ENCODE measurements at regions not wholly inside any gene's neighbourhood (a gene's known extent, or its start where the extent isn't known, plus 50 kb on each side); places are given as distances from the start of the nearest gene placed in this dataset.

- Histone ChIP-seq H2AFZ (ENCODE audit: insufficient read depth, low read depth, low read length, poor library complexity, severe bottlenecking) (no peak overlapping the region), H3K4me1 (ENCODE audit: control insufficient read depth in 1 of 2, insufficient read depth in 2 of 2, low read length in 2 of 2) (no peaks in the 10 kb centered on the region), H3K36me3 (replicated peaks in 1 of 2; ENCODE audit: control insufficient read depth in 1 of 2, insufficient read depth in 2 of 2, low read length in 2 of 2) (no peaks in the 10 kb centered on the region), H3K9me3 (replicated peaks in 1 of 2; ENCODE audit: control insufficient read depth in 1 of 2, insufficient read depth in 1 of 2, low read length in 2 of 2) (no peaks in the 10 kb centered on the region), H3K27ac (ENCODE audit: low read depth in 1 of 2, low read length in 2 of 2) (no peak overlapping the region), H4K20me1 (ENCODE audit: insufficient read depth, low read length) (no peaks in the 10 kb centered on the region), H3K27me3 (ENCODE audit: control insufficient read depth in 2 of 2, insufficient read depth in 2 of 2, low read length in 2 of 2) (no peaks in the 10 kb centered on the region), H3K4me2 (replicated peaks; ENCODE audit: extremely low read depth, low read length, poor library complexity, severe bottlenecking) (no peak overlapping the region), H3K9ac (ENCODE audit: insufficient read depth, low read length, poor library complexity, severe bottlenecking) (no peak overlapping the region), H3K4me3 (replicated peaks in 1 of 3; ENCODE audit: low read depth in 2 of 3, low read length in 3 of 3) (no peak overlapping the region), H3K79me2 (ENCODE audit: insufficient read depth, low read length) (no peaks in the 10 kb centered on the region)
- H3K27me3 Mint-ChIP-seq (ENCODE audit: low read depth in 3 of 3): peaks cover 8 to 9% (median 9%) of the 10 kb centered on the region in 3 donors
- WGBS (ENCODE audit: insufficient coverage): 92% methylated on average over 7 of the region's 9 CpGs
- H3K4me1 Mint-ChIP-seq: no peaks in the 10 kb centered on the region
- no peak overlapping the region for H3K4me3 Mint-ChIP-seq
- H3K27ac Mint-ChIP-seq: peak overlapping the region in 1 of 7 donors; percentile 15
- intact Hi-C loops (cut with micrococcal nuclease): no loop called here
- no peaks in the 10 kb centered on the region for H3K36me3 Mint-ChIP-seq
- DNase-seq: no peak
- TF ChIP-seq CTCF (IDR thresholded peaks at IDR 0.05): no peak
- H3K9me3 Mint-ChIP-seq: peaks cover 0 to 2% (median 0%) of the 10 kb centered on the region in 7 donors
Observed at GRCh38 chr20:48246061-48246790, 460.9 kb upstream of the SULF2 start.

GRCh38 chr20:48242623-48243022, 457.3 kb upstream of the SULF2 start:
- no peak overlapping the region for H3K27ac ChIP-seq (ENCODE audit: low read depth in 1 of 2, low read length in 2 of 2)
- no peak overlapping the region for H3K27ac Mint-ChIP-seq
- no peak overlapping the region for H2AFZ ChIP-seq (ENCODE audit: insufficient read depth, low read depth, low read length, poor library complexity, severe bottlenecking)
- no peak overlapping the region for H3K4me2 ChIP-seq (replicated peaks; ENCODE audit: extremely low read depth, low read length, poor library complexity, severe bottlenecking)
- no peaks in the 10 kb centered on the region for H4K20me1 ChIP-seq (ENCODE audit: insufficient read depth, low read length)
- no peaks in the 10 kb centered on the region for H3K36me3 Mint-ChIP-seq
- H3K79me2 ChIP-seq (ENCODE audit: insufficient read depth, low read length): no peaks in the 10 kb centered on the region
- DNase-seq: no peak
- no peaks in the 10 kb centered on the region for H3K27me3 ChIP-seq (ENCODE audit: control insufficient read depth in 2 of 2, insufficient read depth in 2 of 2, low read length in 2 of 2)
- TF ChIP-seq CTCF (IDR thresholded peaks at IDR 0.05): no peak
- WGBS (ENCODE audit: insufficient coverage): 95% methylated on average over 8 of the region's 8 CpGs
- H3K4me3 Mint-ChIP-seq: no peak overlapping the region
- H3K4me1 Mint-ChIP-seq: no peaks in the 10 kb centered on the region
- no peaks in the 10 kb centered on the region for H3K36me3 ChIP-seq (replicated peaks in 1 of 2; ENCODE audit: control insufficient read depth in 1 of 2, insufficient read depth in 2 of 2, low read length in 2 of 2)
- no peak overlapping the region for H3K9ac ChIP-seq (ENCODE audit: insufficient read depth, low read length, poor library complexity, severe bottlenecking)
- H3K27me3 Mint-ChIP-seq (ENCODE audit: low read depth in 3 of 3): peaks cover 7 to 16% (median 9%) of the 10 kb centered on the region in 3 donors
- intact Hi-C loops (cut with micrococcal nuclease): no loop called here
- H3K4me3 ChIP-seq (replicated peaks in 1 of 3; ENCODE audit: low read depth in 2 of 3, low read length in 3 of 3): no peak overlapping the region
- peaks cover 0 to 1% (median 0%) of the 10 kb centered on the region in 7 donors for H3K9me3 Mint-ChIP-seq
- H3K4me1 ChIP-seq (ENCODE audit: control insufficient read depth in 1 of 2, insufficient read depth in 2 of 2, low read length in 2 of 2): no peaks in the 10 kb centered on the region
- H3K9me3 ChIP-seq (replicated peaks in 1 of 2; ENCODE audit: control insufficient read depth in 1 of 2, insufficient read depth in 1 of 2, low read length in 2 of 2): no peaks in the 10 kb centered on the region

All from CD14-positive monocyte (primary cell).